ENCODE measurements at regions not wholly inside any gene's neighbourhood (a gene's known extent, or its start where the extent isn't known, plus 50 kb on each side); places are given as distances from the start of the nearest gene placed in this dataset.

DNA sequence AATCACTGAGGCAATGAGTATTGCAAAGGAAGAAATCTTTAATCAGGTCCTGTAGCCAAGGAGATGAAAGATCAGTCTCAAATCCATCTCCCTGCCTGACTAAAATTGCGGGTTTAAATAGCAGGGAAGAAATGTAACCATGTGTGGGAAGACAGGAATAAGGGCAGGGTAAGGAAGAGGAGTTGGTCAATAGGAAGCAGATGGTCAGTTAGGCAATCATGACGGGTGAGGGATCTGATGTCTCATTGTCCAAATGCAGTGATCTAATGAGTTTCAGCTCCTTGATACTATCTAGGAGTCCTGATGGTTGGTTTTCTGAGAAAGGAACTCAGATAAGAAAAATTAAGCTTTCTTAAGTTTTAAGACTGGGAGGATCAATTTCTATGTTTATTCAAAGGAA, 200.8 kb downstream of the SPATA18 start:
- H3K9me3 ChIP-seq, result no peaks in the 10 kb centered on the region
- no peak for DNase-seq

DNA sequence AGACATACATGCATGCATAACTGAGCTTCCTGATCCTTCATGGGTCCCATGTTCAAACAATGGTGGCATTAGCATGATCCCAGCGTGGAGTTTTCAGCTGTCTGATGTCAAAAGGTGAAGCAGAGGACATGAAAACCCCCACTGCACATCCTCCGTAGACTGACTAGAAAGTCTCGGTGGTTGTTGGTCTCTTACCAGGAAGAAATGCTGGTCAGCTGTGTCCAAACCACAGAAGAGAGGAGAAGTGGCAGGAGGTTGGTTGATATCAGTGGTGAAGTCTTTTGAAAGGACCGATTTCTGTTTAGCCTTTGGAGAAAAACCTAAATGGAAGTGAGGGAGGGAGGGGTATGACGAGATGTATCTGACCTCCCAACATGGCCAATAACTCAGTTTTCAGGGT, 201.9 kb downstream of the SPATA18 start:
- intact Hi-C loops (cut with DNase I; ENCODE audit: low total_unique reads), result no loop called here
- H3K27me3 ChIP-seq, result no peaks in the 10 kb centered on the region
- no peak overlapping the region for H3K4me3 ChIP-seq
- H3K27ac ChIP-seq, result no peak overlapping the region
- no peak for DNase-seq
- TF ChIP-seq, protein P1, sequence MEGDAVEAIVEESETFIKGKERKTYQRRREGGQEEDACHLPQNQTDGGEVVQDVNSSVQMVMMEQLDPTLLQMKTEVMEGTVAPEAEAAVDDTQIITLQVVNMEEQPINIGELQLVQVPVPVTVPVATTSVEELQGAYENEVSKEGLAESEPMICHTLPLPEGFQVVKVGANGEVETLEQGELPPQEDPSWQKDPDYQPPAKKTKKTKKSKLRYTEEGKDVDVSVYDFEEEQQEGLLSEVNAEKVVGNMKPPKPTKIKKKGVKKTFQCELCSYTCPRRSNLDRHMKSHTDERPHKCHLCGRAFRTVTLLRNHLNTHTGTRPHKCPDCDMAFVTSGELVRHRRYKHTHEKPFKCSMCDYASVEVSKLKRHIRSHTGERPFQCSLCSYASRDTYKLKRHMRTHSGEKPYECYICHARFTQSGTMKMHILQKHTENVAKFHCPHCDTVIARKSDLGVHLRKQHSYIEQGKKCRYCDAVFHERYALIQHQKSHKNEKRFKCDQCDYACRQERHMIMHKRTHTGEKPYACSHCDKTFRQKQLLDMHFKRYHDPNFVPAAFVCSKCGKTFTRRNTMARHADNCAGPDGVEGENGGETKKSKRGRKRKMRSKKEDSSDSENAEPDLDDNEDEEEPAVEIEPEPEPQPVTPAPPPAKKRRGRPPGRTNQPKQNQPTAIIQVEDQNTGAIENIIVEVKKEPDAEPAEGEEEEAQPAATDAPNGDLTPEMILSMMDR (IDR thresholded peaks at IDR 0.05), result no peak
- peaks cover 6 to 26% (median 11%) of the 10 kb centered on the region in 4 donors for H3K4me1 ChIP-seq
- no peaks in the 10 kb centered on the region for H3K36me3 ChIP-seq
- H3K9me3 ChIP-seq, result no peaks in the 10 kb centered on the region

More for the DNA sequence above, 200.8 kb downstream of the SPATA18 start:
- intact Hi-C loops (cut with DNase I; ENCODE audit: low total_unique reads), result no loop called here
- no peak overlapping the region for H3K4me3 ChIP-seq
- H3K36me3 ChIP-seq, result no peaks in the 10 kb centered on the region
- H3K27me3 ChIP-seq, result no peaks in the 10 kb centered on the region
- H3K4me1 ChIP-seq, result peaks cover 6 to 26% (median 11%) of the 10 kb centered on the region in 4 donors
- TF ChIP-seq, protein P1 (IDR thresholded peaks at IDR 0.05), result no peak
- no peak overlapping the region for H3K27ac ChIP-seq

DNA sequence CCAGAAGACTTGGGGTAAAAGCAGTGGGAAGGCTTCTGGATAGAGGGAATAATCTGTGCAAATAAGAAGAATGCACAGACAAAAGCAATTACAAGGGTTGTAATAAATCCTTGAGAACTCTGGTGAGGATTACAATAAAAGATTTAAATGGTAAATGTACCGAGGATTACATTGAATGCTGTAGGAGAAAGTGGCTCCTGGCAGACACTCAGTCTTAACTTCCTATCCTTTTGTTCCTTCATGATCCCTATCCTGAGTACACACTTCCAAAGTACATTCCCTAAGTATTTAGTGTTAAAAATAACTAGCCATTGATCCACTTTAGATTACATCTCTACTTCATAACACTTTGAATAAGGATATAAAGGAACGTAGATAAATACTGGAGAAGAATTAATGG, 205.4 kb downstream of the SPATA18 start:
- no peaks in the 10 kb centered on the region for H3K9me3 ChIP-seq
- no peak overlapping the region for H3K4me3 ChIP-seq
- DNase-seq, result no peak
- H3K4me1 ChIP-seq, result peaks cover 0 to 10% (median 0%) of the 10 kb centered on the region in 4 donors
- intact Hi-C loops (cut with DNase I; ENCODE audit: low total_unique reads), result no loop called here
- no peaks in the 10 kb centered on the region for H3K36me3 ChIP-seq
- no peaks in the 10 kb centered on the region for H3K27me3 ChIP-seq
- H3K27ac ChIP-seq, result no peak overlapping the region
- TF ChIP-seq, protein P1 (IDR thresholded peaks at IDR 0.05), result no peak

DNA sequence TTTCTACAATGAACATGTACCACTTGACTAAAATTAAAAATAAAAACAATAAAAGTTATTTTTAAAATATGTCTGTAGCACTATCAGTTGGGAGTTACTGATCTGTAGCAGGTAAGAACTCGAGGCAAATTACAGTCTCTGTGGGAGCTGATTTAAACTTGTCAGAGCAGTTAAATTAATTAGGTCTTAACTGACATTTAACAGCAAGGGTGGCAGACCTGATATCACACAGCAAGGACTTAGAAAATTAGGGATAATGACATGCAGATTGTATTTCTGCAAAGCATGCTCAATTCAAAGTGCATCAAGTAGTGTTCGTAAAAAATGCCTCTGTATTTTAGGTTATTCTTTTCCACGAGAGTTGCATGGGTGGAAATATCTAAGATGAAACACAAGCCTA, 208.9 kb downstream of the SPATA18 start:
- intact Hi-C loops (cut with DNase I; ENCODE audit: low total_unique reads), result no loop called here
- DNase-seq, result no peak
- peaks cover 0 to 19% (median 5%) of the 10 kb centered on the region in 4 donors for H3K4me1 ChIP-seq
- TF ChIP-seq, protein P1 (IDR thresholded peaks at IDR 0.05), result no peak
- H3K27me3 ChIP-seq, result no peaks in the 10 kb centered on the region
- no peaks in the 10 kb centered on the region for H3K9me3 ChIP-seq
- no peak overlapping the region for H3K27ac ChIP-seq
- H3K36me3 ChIP-seq, result no peaks in the 10 kb centered on the region
- no peak overlapping the region for H3K4me3 ChIP-seq

DNA sequence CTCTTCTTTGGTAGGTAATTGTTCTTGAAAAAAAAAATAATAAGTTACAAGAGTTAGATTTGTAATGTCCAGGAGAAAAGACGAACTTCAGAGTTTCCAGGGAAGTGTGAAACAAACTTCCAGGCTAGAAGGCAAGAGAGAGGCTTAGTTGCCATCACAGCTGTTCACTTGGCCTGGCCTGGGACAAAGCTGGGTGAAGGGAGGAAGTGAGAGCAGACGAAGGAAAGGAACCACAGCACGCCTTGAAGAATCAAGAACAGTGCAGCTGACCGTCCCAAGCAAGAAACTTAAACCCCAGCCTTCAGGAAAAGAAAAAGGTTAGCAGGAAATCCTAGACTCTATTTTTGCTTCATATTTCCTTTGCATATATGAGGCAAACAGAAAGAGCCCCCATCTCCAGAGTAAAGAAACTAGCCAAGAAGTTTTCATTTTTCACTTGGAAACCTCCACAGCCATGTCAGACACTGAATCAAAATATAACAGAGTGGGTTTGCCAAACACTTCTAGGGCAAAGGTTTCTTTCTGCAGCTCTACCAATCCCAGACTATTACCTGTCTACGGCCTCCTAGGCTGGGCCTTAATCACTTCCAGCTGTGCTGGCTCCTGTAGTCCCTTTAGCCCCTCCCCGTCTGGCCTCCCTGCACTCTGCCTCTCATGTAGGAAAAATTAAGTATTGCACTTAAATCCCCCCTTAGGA, 209.6 kb downstream of the SPATA18 start:
- Histone ChIP-seq H3K4me3 (no peak overlapping the region), H3K4me1 (peaks cover 0 to 21% (median 5%) of the 10 kb centered on the region in 4 donors), H3K27ac (no peak overlapping the region), H3K27me3 (no peaks in the 10 kb centered on the region), H3K9me3 (no peaks in the 10 kb centered on the region), H3K36me3 (no peaks in the 10 kb centered on the region)
- intact Hi-C loops (cut with DNase I; ENCODE audit: low total_unique reads), result no loop called here
- no peak for DNase-seq
- TF ChIP-seq, protein P1 (IDR thresholded peaks at IDR 0.05), result no peak
